NCI-H69 (cell line): ENCODE measurements at regions not wholly inside any gene's neighbourhood (a gene's known extent, or its start where the extent isn't known, plus 50 kb on each side); places are given as distances from the start of the nearest gene placed in this dataset.
"Not testable (repeated sequence)": the region's sequence is repeated elsewhere in the genome, so short reads cannot be mapped to it uniquely, and the experiment has no call there.

Source experiments
- DNase-seq: peaks from one replicate; lab custom pipeline; 2025; lab: John Stamatoyannopoulos, UW

- no peak for DNase-seq
These were observed 185.8 kb upstream of the UBE3A start for GRCh38 chr15:25624504-25625177.

- no peak for DNase-seq
These were observed 184.9 kb upstream of the UBE3A start for GRCh38 chr15:25623708-25624107.

GRCh38 chr15:25620466-25620865, 181.6 kb upstream of the UBE3A start:
- DNase-seq, result no peak

- DNase-seq, result no peak
These were observed 180.9 kb upstream of the UBE3A start for GRCh38 chr15:25619761-25620160.

- no peak for DNase-seq
These were observed 180.3 kb upstream of the UBE3A start for GRCh38 chr15:25619076-25619475.

- DNase-seq, result no peak
These were observed 179.3 kb upstream of the UBE3A start for GRCh38 chr15:25618161-25618560.

- no peak for DNase-seq
These were observed 177.6 kb upstream of the UBE3A start for GRCh38 chr15:25616471-25616870.

- DNase-seq, result no peak
These were observed 174.3 kb upstream of the UBE3A start for GRCh38 chr15:25613134-25613533.

GRCh38 chr15:25611603-25612002, 172.8 kb upstream of the UBE3A start:
- no peak for DNase-seq

GRCh38 chr15:25609371-25609770, 170.5 kb upstream of the UBE3A start:
- DNase-seq, result no peak

GRCh38 chr15:25608926-25609325, 170.1 kb upstream of the UBE3A start:
- DNase-seq, result no peak

- no peak for DNase-seq
These were observed 166.3 kb upstream of the UBE3A start for GRCh38 chr15:25605151-25605550.

- no peak for DNase-seq
These were observed 161.9 kb upstream of the UBE3A start for GRCh38 chr15:25600751-25601150.

GRCh38 chr15:25597571-25597970, 158.7 kb upstream of the UBE3A start:
- no peak for DNase-seq

GRCh38 chr15:25596644-25597562, 158.1 kb upstream of the UBE3A start:
- DNase-seq, result no peak

GRCh38 chr15:25587616-25588340, 149.0 kb upstream of the UBE3A start:
- no peak for DNase-seq

- no peak for DNase-seq
These were observed 144.1 kb upstream of the UBE3A start for GRCh38 chr15:25582886-25583285.

GRCh38 chr15:25579127-25579526, 140.3 kb upstream of the UBE3A start:
- no peak for DNase-seq

GRCh38 chr15:25572191-25572590, 133.4 kb upstream of the UBE3A start:
- DNase-seq, result no peak

- no peak for DNase-seq
These were observed 129.9 kb upstream of the UBE3A start for GRCh38 chr15:25568751-25569150.

- DNase-seq, result not testable (repeated sequence)
These were observed 127.7 kb upstream of the UBE3A start for GRCh38 chr15:25566545-25566944.

- no peak for DNase-seq
These were observed 126.8 kb upstream of the UBE3A start for GRCh38 chr15:25565470-25566264.
